GM18502 (cell line): ENCODE measurements at regions not wholly inside any gene's neighbourhood (a gene's known extent, or its start where the extent isn't known, plus 50 kb on each side); places are given as distances from the start of the nearest gene placed in this dataset.

Experiments
- ATAC-seq: cut with Tn5 transposase; IDR thresholded peaks from one replicate; pipeline ENCODE4 v1.9.1; 2021; ENCODE audit warnings: mild to moderate bottlenecking; ENCODE audit not compliant: unreplicated experiment, poor library complexity

GRCh38 chr10:94085766-94086437 lies 92.2 kb downstream of the PLCE1 start:
- ATAC-seq = no peak

GRCh38 chr10:94088926-94089381 lies 95.2 kb downstream of the PLCE1 start:
- no peak for ATAC-seq

- ATAC-seq = no peak
Measured at GRCh38 chr10:94091649-94092048, 97.9 kb downstream of the PLCE1 start.

DNA sequence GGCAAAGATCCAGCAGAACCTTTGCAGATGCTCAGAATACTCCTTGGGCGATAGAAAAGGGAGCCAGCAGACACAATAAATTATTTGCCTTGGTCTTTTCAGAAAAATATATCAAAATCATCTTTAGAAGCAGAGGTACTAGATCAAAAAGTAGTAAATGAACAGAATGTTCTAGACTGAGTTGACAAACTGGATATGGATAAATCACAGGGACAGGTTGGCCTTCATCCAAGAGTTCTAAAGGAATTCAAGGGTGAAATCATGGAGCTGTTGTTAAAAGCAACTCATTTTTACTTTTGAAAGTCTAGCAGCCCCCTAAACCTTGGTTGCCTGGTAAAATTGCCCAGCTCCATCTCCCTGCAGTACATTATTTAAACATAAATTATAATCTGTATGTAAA lies 99.1 kb downstream of the PLCE1 start:
- no peak for ATAC-seq

DNA sequence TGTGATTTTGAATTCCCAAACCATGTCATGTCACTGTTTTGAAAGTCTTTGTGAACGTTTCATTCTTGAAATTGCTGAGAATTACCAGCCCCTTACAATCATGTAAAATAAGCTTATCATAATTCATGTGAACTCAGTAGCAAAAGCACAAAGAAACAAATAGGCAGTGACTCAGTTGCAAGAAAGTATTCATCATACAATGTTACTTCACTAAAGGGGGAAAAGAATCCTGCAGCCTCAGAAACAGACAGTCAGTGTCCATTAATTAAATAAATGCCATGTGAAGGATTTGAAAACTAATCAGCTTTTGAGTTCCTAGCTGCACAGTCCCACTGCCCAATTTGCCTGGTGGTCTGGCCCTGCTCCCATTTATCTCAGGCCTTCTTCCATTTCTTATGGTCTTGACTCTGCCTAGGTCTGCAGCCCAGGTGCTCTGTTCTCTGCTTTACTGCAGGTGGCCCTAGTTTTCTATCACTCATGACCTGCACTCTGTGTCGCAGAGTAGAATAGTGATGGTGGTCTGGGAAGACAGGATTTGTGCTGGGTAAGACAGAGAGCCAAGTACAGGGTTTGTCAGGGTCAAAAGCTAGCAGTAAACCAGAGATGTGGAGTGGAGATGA lies 99.7 kb downstream of the PLCE1 start:
- ATAC-seq = no peak

DNA sequence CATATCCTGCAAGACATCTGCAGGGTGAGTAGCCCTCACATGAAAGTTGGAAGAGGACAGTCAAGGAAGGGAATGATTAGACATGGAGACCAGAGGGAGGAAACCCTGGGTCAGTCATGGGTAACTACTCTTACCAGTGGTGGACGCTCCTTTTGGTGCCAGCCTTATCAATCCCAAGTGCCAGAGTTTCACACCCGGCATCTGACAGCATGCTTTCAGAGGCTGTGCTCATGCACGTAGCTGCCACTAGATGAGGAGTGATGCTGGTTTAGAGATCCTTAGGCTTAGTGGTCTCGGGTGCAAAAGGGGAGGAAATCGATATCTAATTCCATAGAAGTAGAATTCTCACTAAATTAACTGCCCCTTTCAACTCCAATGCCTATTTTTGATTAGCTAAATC lies 100.8 kb downstream of the PLCE1 start:
- ATAC-seq = no peak

GRCh38 chr10:94097656-94098055 lies 103.9 kb downstream of the PLCE1 start:
- no peak for ATAC-seq

DNA sequence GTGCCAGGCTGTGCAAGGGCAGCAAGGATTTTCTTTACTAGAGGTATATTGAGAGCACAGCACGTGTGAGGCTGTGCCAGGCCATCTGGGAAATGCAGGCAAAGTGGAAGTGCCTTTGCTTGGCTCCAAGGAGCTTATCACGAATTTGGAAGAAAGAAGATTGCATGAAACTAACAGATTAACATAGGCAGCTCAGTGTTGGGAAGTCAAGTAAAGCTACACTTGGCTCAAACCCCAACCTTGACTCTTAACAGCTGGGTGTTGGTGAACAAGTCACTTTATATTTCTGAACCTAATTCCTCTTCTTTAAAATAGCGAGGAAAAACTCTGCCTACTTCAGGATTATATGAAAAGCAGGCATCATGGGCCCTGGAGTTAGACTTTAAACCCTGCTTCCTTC lies 105.2 kb downstream of the PLCE1 start:
- ATAC-seq = no peak

- ATAC-seq = no peak
Measured at GRCh38 chr10:94101894-94102293, 108.2 kb downstream of the PLCE1 start.

GRCh38 chr10:94102436-94102835 lies 108.7 kb downstream of the PLCE1 start:
- ATAC-seq = no peak

DNA sequence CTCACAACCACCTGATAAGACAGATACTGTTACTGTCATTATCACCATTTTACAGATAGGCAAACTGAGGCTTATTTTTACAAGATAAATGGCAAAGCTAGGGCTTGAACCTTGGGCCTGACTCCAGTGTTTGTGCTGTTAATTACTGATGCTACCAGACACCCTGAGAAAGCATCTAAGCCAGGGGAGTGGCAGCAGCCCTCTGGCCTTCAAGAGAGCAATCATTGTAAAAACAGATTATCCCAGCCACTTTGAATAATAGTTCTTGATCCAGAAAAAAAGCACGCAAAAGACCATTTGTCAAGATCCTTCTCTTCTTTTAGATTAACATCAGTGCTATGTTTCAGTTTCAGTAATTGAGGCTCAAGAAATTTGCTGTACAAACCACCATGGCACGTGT lies 109.5 kb downstream of the PLCE1 start:
- ATAC-seq = no peak

DNA sequence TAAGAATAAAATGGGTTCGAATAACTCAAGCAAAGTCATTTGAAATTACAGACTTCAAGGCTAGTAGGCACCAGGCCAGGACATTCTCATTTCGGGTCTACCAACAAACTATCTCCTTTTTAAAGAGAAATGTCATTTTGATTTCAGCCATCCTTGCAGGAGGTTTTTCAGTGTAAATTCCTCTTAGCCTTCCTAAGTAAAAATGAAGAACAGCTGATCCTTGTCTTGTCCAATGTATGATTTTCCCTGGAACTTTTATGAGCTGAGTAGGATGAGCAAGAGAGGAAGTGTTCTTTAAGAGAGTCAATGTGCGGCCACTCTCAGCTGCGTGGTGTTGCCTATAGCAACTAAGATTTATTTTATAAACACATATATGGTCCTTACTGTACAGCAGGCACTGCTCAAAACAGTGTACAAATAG lies 110.1 kb downstream of the PLCE1 start:
- no peak for ATAC-seq

DNA sequence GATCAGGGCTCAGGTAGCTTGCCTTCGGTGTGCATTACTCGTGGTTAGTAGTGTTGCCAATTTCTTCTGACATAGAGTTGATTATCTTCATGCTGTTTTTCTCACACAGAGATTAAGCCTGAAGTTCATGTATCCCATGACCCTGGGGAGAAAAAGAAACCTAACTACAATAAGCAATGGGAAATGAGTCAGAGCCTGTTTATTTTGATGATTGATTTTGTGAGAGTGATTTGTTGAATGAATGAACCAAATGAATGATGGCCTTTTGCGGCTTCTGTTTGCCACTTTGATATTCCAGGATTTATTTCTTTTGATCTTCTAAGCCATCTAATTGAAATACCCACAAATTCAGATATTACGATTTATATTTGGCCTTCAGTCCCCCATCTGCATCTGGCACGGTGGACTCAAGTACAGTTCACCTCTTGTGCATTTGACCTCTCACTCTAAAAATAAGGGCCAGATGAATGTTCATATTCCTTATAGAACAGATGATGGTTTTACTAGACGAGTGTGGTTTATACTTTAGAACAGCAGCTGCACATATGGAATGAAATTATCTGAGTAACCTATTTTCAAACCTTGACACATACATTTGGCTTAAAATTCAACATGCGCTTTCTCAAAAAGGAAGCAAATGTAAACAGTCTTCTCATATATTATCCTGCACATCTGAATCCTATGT lies 110.7 kb downstream of the PLCE1 start:
- ATAC-seq = no peak

GRCh38 chr10:94105226-94105625 lies 111.5 kb downstream of the PLCE1 start:
- ATAC-seq = no peak

GRCh38 chr10:94107191-94107590 lies 113.5 kb downstream of the PLCE1 start:
- no peak for ATAC-seq

DNA sequence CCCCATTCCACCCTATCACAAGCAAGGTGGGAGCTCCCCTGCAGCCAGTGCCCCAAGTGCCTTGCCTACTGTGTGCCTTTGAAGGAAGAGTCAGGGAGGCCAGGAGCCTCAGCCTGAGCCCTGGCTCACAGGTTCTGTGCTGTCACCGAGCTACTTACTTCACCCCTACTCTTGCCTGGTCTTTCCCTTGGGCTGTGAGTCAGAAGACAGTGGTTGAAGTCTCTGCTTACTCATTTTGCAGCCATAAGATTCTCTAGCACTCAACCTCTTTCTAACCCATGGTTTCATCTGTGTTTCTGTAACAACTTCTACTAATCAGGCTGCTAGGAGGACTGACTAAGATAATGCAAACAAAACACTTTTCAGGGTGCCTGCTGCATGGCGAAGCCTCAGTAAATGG lies 114.5 kb downstream of the PLCE1 start:
- ATAC-seq = no peak

- no peak for ATAC-seq
Measured at GRCh38 chr10:94111367-94111766, 117.6 kb downstream of the PLCE1 start.

DNA sequence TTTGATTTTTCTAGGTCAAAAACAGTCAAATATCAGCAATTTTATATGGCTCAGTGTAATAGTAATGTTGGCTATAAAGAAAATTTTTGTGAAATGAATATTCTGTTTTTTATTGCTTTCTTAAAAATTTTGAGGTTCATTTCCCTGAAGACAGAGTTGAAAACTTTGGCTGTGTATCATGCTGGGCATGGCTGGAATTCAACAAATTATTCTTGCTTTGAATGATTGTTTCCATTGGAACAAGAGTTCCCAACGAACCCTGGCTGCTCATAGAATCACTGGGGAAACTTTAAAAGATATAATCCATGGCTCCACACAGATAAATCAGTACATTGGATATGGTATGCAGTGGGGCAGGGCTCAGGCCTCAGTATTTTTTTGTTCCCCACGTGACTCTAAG lies 118.6 kb downstream of the PLCE1 start:
- no peak for ATAC-seq

DNA sequence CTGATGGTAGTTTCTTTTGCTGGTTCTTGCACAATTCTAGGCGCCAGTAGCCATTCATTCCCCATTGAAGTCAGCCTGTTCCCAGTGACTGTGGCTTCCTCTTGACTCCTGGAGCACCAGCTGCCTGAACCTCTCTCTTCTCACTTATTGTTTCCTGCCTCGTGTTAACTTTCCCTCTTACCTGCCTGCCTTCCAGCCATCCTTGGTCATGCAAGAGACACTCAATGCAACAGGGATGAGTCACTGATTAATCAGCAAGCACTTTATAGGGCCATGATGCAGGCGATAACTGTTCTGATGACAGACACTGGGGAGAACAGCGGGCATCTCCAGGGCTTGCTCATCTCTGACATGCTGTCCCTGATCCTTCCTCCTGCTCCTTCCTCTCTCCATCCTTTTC lies 122.0 kb downstream of the PLCE1 start:
- ATAC-seq = no peak

- no peak for ATAC-seq
Measured at GRCh38 chr10:94116848-94117247, 123.1 kb downstream of the PLCE1 start.

GRCh38 chr10:94122211-94122610 lies 128.5 kb downstream of the PLCE1 start:
- no peak for ATAC-seq
